ENCODE measurements at regions not wholly inside any gene's neighbourhood (a gene's known extent, or its start where the extent isn't known, plus 50 kb on each side); places are given as distances from the start of the nearest gene placed in this dataset.
A peak's percentile ranks its signal among the peaks of the same experiment; 100 is the strongest.

DNA sequence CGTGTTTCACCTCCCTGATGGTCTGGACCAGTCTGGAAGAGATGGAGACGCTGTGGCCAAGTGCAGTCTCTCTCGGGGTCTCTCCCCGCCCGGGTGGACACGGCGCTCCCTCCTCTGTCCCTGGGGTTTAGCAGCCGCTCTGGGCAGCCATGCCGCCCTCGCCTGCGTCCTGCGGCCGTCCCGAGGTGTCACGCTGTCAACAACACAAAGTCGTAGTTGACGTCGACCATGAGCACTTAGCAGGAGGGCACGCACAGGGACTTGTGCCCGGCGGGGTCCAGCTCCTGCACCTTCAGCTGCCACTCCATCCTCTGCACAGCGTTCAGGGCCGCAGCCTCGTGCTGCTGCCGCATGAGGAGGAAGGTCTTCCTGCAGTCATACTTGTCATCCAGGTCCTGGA lies 368.9 kb downstream of the CDH9 start:
- no peak for DNase-seq (ENCODE audit: low spot score)

DNA sequence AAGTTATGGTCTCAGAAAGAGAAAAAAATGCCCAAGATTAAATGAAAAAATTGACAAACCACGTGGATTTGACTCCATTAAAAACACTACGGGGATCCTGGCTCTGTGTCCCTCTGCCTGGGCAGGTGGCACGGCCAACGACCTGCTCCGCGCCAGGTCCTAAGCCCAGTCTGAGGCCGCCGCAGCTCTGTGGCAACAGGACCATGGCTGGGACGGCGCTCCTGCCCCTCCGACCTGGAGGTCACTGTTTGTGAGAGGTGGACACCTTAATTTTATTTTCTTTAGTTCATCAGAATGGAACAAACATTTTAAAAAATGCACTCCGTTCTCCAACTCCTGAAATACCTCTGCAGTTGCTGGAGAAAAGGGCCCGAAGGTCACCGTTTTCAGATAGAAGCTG lies 369.4 kb downstream of the CDH9 start:
- DNase-seq (ENCODE audit: low spot score), result no peak

GRCh38 chr5:26666371-26666770 lies 372.0 kb downstream of the CDH9 start:
- DNase-seq (ENCODE audit: low spot score), result no peak

DNA sequence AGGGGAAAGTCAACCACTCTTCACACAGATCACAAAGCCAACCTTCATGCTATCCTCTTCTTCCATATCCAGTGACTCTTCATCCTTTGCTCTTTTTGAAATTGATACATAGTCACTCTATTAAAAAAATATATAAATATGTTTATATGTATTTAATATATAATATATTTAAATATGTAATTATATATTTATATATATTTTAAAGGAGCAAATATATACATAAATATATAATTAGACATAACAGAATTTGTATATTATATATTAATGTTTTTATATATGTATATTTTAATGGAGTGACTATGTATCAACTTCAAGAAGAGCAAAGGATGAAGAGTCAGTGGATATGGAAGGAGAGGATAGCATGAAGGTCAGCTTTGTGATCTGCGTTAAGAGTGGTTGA lies 374.9 kb downstream of the CDH9 start:
- no peak for DNase-seq (ENCODE audit: low spot score)

DNA sequence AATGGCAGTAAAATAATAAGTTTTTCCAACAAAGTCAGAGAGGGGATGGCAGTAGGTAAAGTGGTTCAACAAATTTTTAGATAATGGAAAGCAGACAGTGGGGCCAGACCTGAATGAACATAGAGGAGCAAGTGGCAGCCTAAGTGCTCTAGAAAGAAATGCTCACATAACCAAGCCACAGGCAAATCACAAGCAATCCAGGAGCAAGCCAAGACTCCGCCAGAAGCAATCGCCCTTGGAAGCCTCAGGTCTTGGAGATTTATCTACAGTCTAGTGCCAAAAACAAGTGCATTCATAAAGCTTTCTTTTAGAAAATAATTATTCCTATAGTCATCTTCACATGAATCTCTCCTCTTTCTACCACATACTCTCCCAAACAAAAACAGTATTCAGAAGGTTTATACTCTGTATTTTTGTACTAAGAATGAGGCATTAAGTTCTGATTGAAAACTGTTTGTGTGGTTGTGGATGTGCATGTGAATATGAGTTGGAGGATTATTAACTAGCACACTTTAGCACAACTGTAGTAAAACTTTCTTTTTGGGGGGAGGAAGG lies 375.5 kb downstream of the CDH9 start:
- DNase-seq (ENCODE audit: low spot score), result no peak

GRCh38 chr5:26660116-26660515 lies 378.3 kb downstream of the CDH9 start:
- DNase-seq (ENCODE audit: low spot score), result no peak

DNA sequence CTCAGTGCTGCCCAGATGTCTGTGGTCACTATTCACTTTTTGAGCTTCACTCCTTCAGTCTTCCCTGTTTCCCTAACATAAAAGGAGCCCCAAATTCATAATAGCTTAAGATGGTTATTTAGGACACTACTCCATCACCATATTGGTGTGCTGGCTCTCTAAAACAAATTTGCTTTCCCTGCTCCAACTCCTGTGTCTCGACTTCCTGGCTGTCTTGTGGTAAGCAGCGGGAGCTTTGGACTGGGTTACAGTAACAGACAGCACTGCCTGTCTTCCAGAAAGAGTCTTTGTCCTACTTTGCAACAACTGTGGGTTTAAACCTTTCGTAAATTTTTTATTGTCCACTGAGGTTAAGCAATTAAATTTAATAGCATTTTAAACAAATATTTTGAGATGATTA lies 389.4 kb downstream of the CDH9 start:
- no peak for DNase-seq (ENCODE audit: low spot score)

- no peak for DNase-seq (ENCODE audit: low spot score)
These were observed 390.6 kb downstream of the CDH9 start for GRCh38 chr5:26647781-26648180.

GRCh38 chr5:26645659-26646058 lies 392.7 kb downstream of the CDH9 start:
- no peak for DNase-seq (ENCODE audit: low spot score)

GRCh38 chr5:26641492-26641891 lies 396.9 kb downstream of the CDH9 start:
- no peak for DNase-seq (ENCODE audit: low spot score)

GRCh38 chr5:26625099-26625498 lies 413.3 kb downstream of the CDH9 start:
- no peak for DNase-seq (ENCODE audit: low spot score)

DNA sequence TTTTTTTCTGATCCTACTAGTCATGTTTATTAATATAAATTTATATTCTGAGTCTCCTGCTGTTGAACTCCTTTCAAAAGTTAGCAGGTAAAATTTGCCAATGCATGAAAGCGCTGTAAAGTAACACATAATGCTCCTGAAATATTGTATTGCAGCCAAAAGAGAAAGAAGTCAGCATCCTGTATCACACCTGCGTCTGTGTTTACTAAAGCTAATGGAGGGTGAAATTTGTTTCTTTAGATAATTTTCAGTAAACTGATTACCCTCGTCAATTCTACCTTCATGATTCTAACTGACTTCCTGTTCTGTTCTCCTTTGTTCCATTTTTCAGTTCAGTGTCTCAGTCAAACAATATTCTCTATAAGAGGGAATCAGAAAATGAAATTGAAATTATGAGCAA lies 415.4 kb downstream of the CDH9 start:
- DNase-seq (ENCODE audit: low spot score), result no peak

DNA sequence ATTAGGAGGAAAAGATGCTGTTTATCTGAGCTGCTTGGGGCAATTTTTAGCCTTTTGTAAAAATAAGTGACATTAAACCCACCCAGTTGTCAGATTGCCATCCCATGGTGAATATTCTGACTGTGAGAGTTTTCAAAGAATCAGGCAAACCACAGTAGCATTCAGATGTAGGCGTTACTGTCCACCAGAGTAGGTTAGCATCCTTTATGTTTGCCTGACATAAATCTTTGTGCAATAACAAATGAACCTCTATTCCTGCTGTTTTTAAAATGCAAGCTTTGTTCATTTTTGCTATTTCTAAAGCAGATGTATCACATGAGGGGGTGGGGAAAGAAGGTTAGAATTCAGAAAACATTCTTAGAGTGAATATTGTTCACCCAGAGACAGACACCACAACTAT lies 427.8 kb downstream of the CDH9 start:
- DNase-seq (ENCODE audit: low spot score), result no peak

DNA sequence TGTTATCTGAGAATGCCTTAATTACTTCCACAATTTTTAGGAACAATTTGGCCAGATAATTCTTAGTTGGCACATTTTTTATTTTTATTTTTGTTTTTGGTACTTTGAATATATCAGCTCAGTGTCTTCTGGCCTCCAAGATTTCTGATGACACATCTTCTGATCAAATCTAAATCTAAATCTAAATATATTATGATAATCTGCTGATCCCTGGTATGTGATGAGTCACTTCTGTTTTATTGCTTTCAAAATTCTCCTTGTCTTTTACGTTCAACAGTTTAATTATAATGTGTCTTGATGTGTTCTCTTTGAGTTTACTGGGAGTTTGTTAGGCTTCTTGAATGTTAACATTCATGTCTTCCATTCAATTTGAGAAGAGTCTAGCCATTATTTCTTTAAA lies 436.8 kb downstream of the CDH9 start:
- no peak for DNase-seq (ENCODE audit: low spot score)

- no peak for DNase-seq (ENCODE audit: low spot score)
These were observed 455.9 kb downstream of the CDH9 start for GRCh38 chr5:26582350-26583045.

DNA sequence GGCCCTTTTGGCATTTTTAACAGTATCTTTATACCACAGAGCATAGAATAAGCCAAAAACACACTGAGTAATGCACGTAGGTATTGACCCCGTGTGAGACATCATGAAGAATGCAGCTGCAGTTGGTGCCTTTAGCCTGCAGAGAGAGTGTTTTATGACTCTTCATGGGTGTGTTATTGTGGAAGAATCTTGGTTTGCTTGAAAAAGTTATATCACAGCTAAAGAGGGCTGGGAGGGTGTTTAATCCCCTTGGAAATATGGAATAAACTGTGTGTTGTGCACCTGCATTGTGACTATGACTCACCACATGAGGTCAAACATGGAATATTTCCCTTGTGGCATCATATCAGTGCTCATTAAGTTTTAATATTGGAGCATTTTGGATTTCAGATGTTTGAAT lies 458.7 kb downstream of the CDH9 start:
- DNase-seq (ENCODE audit: low spot score), result no peak

DNA sequence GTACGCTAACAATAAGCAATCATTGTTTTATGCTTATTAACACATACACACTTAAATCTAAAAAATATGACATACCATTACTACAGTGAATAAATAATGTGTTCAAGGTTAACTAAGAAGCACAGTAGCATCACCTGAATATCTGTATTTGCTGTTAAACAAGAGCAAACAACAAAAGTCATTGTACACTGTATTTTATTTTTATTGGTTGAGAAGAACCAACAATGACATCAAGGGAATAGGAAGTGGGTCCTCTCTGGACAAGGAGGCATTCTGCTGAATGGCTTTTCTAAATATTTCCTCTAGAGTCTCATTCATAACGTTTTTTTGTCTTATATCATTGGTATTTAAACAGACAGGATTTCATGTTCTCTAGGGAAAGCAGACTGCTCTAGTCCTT lies 460.4 kb downstream of the CDH9 start:
- no peak for DNase-seq (ENCODE audit: low spot score)

- DNase-seq (ENCODE audit: low spot score), result no peak
These were observed 465.9 kb downstream of the CDH9 start for GRCh38 chr5:26572480-26572879.

DNA sequence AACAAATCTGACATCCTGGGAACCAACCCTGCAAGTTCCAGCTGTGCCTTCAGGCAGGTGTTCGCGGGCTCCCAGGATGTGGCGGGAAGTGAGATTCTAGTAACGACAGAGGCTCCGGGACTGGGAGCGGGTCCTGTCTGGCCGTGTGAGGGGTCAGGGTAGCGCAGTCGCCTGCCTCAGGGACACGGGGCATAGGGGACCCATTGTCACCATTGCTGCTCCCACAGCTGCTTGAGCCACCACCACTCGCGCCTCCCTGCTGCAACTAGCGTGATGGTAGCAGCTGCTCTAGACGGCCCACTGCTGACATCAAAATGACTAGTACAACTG lies 468.5 kb downstream of the CDH9 start:
- no peak for DNase-seq (ENCODE audit: low spot score)

DNA sequence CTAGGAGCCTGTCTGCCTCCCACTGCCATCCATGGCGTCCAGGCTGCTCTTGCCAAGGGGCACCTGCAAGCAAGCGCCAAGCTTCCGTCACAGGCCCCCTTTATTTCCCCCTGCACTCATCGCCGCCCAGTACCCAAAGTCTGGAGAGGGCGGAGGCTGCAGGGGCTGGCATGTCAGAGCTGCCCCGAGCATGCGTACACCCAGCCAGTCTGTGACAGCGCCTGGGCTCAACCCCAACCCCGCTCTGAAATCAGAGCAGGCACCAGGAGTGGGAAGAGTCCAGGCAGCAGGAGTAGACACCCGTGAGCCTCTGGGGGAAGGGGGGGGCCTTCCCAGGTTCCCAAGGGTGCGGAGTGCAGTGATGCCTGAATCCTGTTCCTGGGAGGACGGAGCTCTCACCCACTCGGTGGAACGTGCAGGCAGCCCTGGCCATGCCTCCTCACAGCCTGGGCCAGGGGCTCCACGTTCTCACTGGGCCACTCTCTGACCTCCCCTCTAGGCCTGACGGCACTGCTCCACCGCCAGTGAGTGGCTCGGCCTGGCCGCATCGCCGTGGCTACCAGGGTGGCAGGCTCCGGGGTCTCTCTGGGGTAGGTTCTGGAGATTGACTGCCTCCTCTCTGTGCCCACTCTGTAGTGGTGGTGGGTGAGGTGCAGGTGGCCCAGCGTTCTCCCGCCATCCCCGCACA lies 469.0 kb downstream of the CDH9 start:
- DNase-seq (ENCODE audit: low spot score), result no peak

DNA sequence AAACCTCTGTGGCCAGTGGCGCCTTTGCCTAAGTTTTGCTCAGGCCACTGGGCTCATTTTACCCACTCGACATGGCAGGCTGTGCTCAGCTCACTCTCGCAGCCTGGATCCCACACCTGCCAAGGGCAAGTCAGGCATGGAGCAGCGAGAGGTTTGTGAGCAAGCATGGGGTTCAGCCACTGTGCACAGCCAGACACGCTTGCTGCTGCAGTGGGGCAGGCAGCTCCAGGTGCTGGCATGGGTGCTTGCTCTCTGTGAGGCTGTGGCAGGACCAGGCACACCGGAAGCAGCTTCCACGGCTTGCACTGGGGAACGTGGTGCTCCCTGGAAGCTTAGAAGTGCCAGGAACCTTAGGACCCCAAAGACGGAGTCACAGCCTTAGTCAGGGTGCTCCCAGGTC lies 470.1 kb downstream of the CDH9 start:
- no peak for DNase-seq (ENCODE audit: low spot score)

DNA sequence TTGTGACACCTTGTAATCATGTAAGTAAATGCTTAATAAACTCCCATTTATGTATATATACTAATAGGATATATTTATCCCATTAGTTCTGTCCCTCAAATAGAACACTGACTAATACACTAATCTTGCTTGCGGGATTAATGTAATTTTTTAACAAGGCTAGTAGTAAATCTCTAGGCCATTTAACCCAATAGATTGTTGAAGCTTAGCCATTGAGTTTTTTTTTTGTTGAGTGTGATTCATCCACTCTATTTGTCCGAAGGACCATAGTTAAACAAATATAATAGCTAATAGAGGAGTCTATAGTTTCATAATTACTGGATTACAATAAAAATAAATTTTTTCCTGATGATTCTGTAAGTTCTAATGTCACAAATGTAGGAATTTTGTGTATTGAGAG lies 474.4 kb downstream of the CDH9 start:
- no peak for DNase-seq (ENCODE audit: low spot score)

- DNase-seq (ENCODE audit: low spot score), result peak; percentile 14
These were observed 485.3 kb downstream of the CDH9 start for GRCh38 chr5:26553079-26553478.

DNA sequence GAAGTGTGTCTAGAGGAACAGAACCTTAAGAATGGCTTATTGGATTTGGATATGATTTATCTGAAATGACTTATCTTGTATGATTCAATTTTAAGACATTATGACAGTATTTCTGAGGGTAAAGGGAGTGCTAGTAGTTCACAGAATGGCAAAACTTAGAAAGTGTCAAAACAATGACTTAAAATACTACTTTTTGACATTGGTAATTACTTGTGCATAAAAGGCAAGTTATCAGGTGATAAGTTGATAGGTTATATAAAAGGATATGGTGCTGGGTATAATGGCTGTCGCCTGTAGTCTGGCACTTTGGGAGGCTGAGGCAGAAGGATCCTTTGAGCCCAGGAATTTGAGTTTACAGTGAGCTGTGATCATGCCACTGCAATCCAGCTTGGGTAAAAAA lies 494.4 kb downstream of the CDH9 start:
- DNase-seq (ENCODE audit: low spot score), result no peak

All from iPS-NIHi11 (cell line).